Suprapubic skin (tissue), 3 donors: ENCODE measurements at regions not wholly inside any gene's neighbourhood (a gene's known extent, or its start where the extent isn't known, plus 50 kb on each side); places are given as distances from the start of the nearest gene placed in this dataset.

ENCODE experiments used
- CTCF ChIP-seq, 2 donors: fragments of 200-600 bp in 1 of 2; fragments of 450-650 bp in 1 of 2; sonication (generic) in 1 of 2; IDR thresholded peaks; one replicate each; pipeline ENCODE4 v1.5.1; 2016 to 2019; ENCODE audit warnings: antibody characterized with exemption in 2 of 2, mild to moderate bottlenecking in 1 of 2, moderate library complexity in 1 of 2
- POLR2A ChIP-seq, 2 donors: fragments of 450-650 bp; IDR thresholded peaks; one replicate each; pipeline ENCODE4 v1.6.1; 2017; ENCODE audit warnings: antibody characterized with exemption in 2 of 2, mild to moderate bottlenecking in 2 of 2, moderate library complexity in 2 of 2

- no peak for TF ChIP-seq CTCF (IDR thresholded peaks at IDR 0.05)
- no peak for TF ChIP-seq POLR2A (IDR thresholded peaks at IDR 0.05)
Observed at GRCh38 chr3:159250961-159251360, 449.1 kb downstream of the MFSD1 start.
